ENCODE measurements at regions not wholly inside any gene's neighbourhood (a gene's known extent, or its start where the extent isn't known, plus 50 kb on each side); places are given as distances from the start of the nearest gene placed in this dataset.

DNA sequence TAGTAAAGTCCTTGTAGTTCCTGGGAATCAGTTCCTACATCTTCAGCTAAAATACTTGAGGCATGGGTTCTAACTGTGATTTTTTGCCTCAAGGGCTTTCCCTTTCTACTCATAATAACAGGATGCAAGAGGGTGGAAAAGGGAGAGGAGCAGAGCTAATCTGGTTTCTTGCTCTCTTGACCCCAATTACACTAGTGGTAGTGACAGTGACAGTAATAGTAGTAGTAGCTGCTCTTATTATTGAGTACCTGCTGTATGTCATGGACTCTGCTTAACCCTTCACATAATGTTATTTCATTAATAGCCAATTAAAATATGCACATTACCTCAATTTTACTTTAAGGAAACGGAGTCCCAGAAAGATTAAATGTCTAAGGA, 214.8 kb upstream of the HNRNPA3 start:
- TF ChIP-seq, protein P1, sequence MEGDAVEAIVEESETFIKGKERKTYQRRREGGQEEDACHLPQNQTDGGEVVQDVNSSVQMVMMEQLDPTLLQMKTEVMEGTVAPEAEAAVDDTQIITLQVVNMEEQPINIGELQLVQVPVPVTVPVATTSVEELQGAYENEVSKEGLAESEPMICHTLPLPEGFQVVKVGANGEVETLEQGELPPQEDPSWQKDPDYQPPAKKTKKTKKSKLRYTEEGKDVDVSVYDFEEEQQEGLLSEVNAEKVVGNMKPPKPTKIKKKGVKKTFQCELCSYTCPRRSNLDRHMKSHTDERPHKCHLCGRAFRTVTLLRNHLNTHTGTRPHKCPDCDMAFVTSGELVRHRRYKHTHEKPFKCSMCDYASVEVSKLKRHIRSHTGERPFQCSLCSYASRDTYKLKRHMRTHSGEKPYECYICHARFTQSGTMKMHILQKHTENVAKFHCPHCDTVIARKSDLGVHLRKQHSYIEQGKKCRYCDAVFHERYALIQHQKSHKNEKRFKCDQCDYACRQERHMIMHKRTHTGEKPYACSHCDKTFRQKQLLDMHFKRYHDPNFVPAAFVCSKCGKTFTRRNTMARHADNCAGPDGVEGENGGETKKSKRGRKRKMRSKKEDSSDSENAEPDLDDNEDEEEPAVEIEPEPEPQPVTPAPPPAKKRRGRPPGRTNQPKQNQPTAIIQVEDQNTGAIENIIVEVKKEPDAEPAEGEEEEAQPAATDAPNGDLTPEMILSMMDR (conservative IDR thresholded peaks at IDR 0.05; ENCODE audit: low read depth, low read length) = no peak
- TF ChIP-seq EZH2 (IDR thresholded peaks at IDR 0.05; ENCODE audit: low read length, unreplicated experiment) (no peak), EZH2phosphoT487 (IDR thresholded peaks at IDR 0.05; ENCODE audit: borderline replicate concordance, low read length) (no peak)
